H54 (cell line): ENCODE measurements at regions not wholly inside any gene's neighbourhood (a gene's known extent, or its start where the extent isn't known, plus 50 kb on each side); places are given as distances from the start of the nearest gene placed in this dataset.
"Not testable (repeated sequence)": the region's sequence is repeated elsewhere in the genome, so short reads cannot be mapped to it uniquely, and the experiment has no call there.

ENCODE experiments used
- DNase-seq: peaks from one replicate; pipeline ENCODE4 v3.0.0; 2011; ENCODE audit warnings: low spot score, mixed read lengths; ENCODE audit not compliant: insufficient read length
- FAIRE-seq: peaks from 3 replicates; lab custom pipeline; 2011; peaks lifted over from hg19 to GRCh38; lab: Jason Lieb, UNC
- POLR2A ChIP-seq: IDR thresholded peaks from 2 replicates; pipeline ENCODE4 v1.6.1; 2011; ENCODE audit warnings: low read depth, mild to moderate bottlenecking, low read length

DNA sequence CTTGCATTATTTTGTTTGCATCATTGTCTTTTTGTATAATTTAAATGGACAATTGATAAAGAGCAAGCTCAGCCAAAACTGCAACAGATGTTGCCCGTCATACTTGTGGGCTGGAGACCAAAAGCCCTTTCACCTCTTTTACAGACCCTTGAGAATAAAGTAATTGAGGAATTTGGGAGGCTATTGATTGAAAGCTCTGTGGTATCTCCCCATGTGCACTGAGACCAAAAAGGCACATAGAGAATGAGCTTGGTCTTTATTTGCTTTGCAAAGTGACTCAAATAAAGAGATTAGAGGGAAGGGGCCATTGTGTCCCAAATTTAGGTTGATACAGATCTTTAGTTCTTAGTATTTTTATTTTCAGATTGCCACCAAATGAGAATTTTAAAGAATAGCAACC lies 617.6 kb downstream of the TRHDE start:
- no peak for TF ChIP-seq POLR2A
- DNase-seq (no peak), FAIRE-seq (no peak)

DNA sequence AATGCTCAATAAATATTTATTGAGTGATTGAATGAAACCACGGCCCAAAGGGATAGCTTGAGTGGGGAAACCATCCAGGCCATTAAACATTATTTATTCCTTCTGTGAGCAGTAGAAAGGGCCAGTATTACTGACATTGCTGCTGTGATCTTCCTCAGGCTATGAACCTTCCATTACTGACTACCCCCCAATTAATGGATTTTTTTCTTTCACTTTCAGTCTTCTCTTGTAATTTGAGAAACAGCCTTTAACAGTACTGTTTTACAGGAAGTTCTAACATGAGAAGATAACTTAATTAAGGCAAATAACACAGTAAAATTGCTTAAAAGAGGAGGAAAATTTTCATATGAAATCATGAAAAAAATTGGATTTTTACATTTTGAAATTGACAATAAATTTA lies 629.5 kb downstream of the TRHDE start:
- no peak for TF ChIP-seq POLR2A
- no peak for DNase-seq
- no peak for FAIRE-seq

DNA sequence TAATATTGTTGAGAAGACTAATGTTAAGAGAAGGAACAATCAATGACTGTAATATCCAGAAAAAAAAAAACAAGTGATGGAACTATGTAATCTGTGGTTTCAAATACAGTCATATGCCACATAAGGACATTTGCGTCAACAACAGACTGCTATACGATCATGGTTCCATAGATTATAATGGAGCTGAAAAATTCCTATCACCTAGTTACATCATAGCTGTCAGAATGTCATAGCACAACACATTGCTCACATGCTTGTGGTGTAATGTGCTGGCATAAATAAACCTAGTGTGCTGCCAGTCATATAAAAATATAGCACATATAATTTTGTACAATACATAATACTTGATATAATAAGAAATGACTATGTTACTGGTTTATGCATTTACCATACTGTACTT lies 653.5 kb downstream of the TRHDE start:
- TF ChIP-seq POLR2A = no peak
- DNase-seq (no peak), FAIRE-seq (no peak)

DNA sequence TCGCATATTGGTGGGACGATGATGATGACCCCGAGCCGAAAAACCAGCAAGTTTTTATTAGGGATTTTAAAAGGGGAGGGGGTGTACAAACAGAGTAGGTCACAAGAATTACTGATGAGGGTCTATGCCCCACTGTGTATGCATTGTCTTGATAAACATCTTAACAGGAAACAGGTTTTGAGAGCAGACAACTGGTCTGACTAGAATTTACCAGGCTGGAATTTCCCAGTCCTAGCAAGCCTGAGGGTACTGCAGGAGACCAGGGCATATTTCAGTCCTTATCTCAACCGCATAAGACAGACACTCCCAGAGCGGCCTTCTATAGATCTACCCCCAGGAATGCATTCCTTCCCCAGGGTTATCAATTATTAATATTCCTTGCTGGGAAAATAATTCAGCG lies 659.7 kb downstream of the TRHDE start:
- FAIRE-seq, DNase-seq: not testable (repeated sequence)

DNA sequence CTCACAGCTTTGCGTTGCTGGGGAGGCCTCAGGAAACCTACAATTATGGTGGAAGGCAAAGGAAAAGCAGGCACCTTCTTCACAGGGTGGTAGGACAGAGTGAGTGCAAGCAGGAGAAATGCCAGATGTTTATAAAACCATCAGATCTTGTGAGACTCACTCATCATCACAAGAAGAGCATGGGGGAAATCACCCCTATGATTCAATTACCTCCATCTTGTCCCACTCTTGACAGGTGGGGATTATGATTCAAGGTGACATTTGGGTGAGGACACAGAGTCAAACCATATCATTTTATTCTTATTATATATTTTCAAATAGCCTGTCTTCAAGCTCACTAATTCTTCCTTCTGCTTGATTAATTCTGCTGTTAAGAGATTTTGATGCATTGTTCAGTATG lies 665.3 kb downstream of the TRHDE start:
- no peak for TF ChIP-seq POLR2A
- no peak for FAIRE-seq
- DNase-seq = no peak

DNA sequence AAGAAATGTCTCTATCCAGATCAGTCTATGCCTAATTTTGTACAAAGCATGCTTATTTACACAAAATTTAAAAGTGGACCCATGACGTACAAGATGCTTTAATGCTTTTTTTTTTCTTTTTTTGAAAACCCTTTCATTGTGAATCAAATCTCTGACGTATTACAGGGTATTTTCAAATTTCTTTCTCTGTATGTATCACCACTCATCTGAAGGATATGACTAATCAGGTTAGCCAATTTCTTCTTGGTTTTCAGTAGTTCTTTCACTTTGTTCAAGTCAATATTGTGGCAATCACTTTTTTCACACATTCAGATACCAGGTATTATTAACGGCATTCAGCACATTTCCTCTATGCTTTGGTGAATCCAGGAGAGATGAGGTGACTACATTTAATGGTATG lies 685.3 kb downstream of the TRHDE start:
- DNase-seq (no peak), FAIRE-seq (no peak)
- no peak for TF ChIP-seq POLR2A

DNA sequence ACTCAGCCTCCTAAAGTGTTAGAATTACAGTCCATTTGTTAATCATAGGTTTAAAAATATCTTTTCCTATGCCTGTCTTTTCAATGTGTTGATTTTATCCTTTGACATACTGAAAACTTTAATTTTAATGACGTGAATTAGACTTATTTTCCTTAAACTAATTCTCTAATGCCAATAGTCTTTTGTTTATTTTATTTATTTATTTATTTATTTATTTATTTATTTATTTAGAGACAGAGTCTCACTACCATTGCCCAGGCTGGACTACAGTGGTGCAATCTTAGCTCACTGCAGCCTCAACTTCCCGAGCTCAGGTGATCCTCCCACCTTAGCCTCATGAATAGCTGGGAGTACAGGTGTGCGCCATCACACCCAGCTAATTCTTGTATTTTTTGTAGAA lies 694.5 kb downstream of the TRHDE start:
- no peak for FAIRE-seq
- TF ChIP-seq POLR2A = no peak
- no peak for DNase-seq

DNA sequence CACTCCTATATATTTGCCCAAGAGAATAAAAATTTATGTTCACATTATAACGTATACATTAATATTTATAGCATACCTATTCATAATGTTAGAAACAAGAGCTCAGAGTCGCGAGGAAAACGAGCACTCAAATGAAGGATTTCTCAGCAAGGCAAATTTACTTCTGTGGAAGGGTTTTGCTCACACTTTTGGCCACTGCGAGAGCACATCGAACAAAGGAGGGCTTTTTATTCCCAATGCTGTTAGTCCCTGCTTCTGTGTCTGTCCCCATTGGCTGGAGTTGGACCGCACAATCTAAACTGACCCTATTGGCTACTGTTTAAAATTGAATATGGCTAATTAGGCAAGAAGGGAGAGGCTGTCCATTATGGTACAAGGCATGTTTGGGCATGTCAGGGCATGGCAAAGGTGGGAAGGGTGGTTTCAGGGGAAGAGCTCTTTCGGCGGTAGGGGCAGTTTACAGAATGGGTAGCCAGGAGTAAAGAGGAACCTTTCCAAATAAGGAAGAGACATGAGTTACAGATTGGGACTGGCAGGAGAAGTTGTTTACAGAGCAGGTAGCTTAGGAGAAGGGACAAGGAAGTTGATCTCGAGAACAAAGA lies 702.9 kb downstream of the TRHDE start:
- DNase-seq = no peak
- no peak for TF ChIP-seq POLR2A
- FAIRE-seq = no peak

DNA sequence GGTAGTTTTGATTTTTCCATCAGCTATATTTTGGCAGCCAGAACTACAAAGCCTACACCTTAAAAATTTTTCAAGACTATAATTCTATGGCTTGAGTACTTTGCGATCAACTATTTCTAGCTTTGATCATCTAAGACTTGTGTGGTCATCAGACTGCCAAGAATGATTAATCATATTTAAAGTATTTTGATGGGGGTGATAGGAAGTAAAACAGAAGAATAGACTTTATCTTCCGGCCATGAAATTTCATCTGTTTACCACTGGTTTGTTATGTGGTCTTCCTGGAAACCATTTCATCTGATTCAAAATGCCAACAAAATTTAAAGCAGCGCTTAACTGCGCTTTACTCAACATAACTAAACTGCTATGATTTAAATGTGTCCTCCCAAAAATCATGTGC lies 706.8 kb downstream of the TRHDE start:
- no peak for TF ChIP-seq POLR2A
- no peak for DNase-seq
- FAIRE-seq = no peak

DNA sequence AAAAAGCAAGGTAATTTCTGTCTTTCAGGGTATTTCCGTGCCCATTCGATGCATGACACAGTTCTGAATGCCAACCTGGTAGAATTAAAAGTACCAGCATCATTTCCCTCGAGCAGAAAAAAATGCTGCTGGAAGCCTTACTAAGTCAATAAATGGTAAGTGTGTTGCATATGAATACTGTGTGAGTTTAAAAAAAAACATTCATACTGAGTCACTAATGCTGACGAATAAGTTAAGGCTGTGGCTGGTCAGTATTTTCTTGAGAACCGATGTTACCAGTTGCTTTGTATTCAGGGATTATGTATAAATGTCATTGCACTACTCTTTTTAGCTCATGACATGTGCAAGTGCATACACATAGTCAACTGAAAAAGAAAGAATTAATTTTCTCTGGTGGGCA lies 710.2 kb downstream of the TRHDE start:
- DNase-seq (no peak), FAIRE-seq (no peak)
- no peak for TF ChIP-seq POLR2A

DNA sequence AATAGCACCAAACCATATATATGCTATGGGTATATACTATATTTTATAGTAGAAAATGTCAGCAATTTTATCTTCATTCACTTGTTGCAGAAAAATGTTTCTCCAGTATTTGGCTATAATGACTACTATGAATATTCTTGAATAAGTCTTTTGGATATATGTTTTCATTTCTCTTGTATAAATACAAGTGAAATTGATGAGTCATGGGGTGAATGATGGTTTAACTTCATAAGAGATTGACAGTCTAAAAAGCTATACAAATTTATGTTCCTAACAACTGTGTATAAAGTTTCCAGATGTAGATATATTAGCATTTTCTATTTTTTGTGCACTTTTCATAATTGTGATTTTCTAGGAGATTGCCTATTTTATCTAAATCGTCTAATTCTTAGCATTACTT lies 714.8 kb downstream of the TRHDE start:
- DNase-seq = no peak
- no peak for FAIRE-seq
- no peak for TF ChIP-seq POLR2A

DNA sequence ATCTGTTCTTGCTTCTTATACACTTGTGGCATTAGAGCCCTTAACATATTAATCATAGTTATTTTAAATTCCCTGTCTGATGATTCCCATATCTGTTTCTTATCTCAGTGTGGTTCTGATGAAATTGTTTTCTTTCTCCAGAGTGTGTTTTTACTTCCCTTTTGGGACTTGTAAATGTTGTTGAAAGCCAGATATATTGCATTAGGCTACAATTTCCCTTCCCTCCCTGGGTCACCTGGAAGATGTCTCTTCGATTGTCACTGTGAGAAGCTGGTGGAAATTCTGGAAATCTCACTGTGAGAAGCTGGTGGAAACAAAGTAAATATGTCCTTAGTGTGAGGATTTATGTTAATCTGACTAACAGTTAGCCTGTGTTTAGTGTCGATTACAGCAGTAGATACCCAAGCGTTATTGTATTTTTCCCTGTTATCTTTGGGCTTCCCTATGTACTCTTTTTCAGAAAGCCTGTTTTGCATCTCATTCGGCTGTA lies 717.3 kb downstream of the TRHDE start:
- FAIRE-seq (no peak), DNase-seq (no peak)
- TF ChIP-seq POLR2A = no peak

DNA sequence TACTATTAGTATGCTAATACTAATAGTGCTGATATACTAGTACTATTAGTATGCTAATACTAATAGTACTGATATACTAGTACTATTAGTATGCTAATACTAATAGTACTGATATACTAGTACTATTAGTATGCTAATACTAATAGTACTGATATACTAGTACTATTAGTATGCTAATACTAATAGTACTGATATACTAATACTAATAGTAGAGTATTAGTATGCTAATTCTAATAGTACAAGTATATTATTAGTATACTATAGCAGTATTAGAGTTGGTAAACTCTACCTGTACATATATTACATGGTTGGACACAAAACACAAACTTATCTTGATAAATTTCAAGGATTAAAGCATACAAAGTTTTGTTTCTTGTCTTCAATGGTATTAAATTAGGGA lies 722.9 kb downstream of the TRHDE start:
- DNase-seq, FAIRE-seq: not testable (repeated sequence)

DNA sequence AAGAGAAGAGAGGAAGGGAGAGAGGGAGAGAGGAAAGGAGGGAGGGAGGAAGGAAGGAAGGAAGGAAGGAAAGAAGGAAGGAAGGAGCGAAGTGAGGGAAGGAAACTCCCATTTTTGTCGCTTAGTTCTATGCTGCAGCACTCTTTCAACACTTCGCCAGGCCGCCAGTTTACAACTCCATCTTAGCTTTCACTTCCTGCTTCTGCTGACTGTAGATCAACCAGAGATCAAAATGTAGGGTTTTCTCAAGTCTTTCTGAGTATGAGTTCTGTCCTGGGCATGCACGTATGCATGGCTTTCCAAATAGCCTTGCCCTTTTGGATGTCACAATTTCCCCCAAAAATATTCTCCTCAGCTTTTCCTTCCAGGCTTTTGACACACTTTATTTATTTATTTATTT lies 723.4 kb downstream of the TRHDE start:
- no peak for TF ChIP-seq POLR2A
- FAIRE-seq = no peak
- no peak for DNase-seq

DNA sequence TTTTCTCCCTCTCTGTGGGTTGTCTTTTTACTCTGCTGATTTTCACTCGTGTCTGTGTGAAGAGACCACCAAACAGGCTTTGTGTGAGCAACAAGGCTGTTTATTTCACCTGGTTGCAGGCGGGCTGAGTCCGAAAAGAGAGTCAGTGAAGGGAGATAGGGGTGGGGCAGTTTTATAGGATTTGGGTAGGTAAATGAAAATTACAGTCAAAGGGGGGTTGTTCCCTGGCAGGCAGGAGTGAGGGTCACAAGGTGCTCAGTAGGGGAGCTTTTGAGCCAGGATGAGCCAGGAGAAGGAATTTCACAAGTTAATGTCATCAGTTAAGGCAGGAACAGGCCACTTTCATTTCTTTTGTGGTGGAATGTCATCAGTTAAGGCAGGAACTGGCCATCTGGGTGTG lies 729.6 kb downstream of the TRHDE start:
- DNase-seq, FAIRE-seq: not testable (repeated sequence)

DNA sequence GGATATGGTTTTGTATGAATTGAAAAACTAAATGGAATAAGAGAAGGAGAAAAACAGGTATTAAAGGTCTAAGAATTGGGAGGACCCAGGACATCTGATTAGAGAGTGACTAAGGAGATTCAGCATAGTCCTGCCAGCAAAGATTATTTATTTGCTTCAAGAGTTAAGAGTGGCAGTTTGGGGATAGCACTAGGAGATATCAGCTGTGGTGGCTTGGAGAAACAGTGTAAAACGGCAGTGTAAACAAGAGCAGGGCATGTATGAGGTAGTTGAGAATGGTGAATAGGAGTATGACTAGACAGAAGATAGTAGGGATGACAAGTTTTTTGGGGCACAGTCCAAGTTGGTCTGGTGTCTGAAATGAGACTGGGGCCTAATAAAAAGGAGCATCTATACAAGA lies 730.3 kb downstream of the TRHDE start:
- not testable (repeated sequence) for FAIRE-seq, DNase-seq

DNA sequence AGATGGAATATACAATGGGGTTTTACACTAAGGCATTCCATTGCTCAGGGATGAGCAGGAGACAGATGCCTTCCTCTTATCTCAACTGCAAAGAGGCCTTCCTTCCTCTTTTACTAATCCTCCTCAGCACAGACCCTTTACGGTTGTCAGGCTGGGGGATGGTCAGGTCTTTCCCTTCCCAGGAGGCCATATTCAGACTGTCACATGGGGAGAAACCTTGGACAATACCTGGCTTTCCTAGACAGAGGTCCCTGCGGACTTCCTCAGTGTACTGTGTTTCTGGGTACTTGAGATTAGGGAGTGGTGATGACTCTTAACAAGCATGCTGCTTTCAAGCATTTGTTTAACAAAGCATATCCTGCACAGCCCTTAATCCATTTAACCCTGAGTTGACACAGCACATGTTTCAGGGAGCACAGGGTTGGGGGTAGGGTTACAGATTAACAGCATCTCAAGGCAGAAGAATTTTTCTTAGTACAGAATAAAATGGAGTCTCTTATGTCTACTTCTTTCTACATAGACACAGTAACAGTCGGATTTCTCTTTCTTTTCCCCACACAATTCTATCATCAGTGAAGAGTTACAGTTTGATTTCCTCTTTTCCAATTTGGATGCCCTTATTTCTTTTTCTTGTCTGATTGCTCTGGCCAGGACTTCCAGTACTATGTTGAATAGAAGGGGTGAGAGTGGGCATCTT lies 737.1 kb downstream of the TRHDE start:
- DNase-seq, FAIRE-seq: not testable (repeated sequence)
